HEK293 (cell line): ENCODE measurements at regions not wholly inside any gene's neighbourhood (a gene's known extent, or its start where the extent isn't known, plus 50 kb on each side); places are given as distances from the start of the nearest gene placed in this dataset.

ENCODE experiments used
- CTCF ChIA-PET: fragments of 350-600 bp; formaldehyde crosslinking; extraction: SDS; loops from one replicate; lab custom pipeline; 2021; ENCODE audit warnings: antibody characterized with exemption; lab: Yijun Ruan, JAX
- POLR2A ChIA-PET: fragments of 300-600 bp; formaldehyde crosslinking; extraction: SDS; loops from one replicate; lab custom pipeline; 2020; ENCODE audit warnings: antibody characterized with exemption, inconsistent platforms; lab: Yijun Ruan, JAX
- H3K27ac ChIP-seq: fragments of 200-500 bp; sonication (Bioruptor generic); 2 replicates; pipeline ENCODE4 v1.5.1; 2014; ENCODE audit warnings: low read depth, low read length, control low read depth, inconsistent platforms; ENCODE audit errors: extremely low read depth
- H3K36me3 ChIP-seq, 2 experiments: fragments of 200-500 bp in 1 of 2; sonication (Bioruptor generic) in 1 of 2; 1 replicate in 1 of 2; 2 replicates in 1 of 2; pipeline ENCODE4 v1.5.1; 2014 to 2017; ENCODE audit warnings: inconsistent platforms in 2 of 2, low read length in 2 of 2; ENCODE audit not compliant: control insufficient read depth in 2 of 2, insufficient read depth in 1 of 2
- H3K4me1 ChIP-seq: fragments of 200-500 bp; sonication (Bioruptor generic); 2 replicates; pipeline ENCODE4 v1.5.1; 2014; ENCODE audit warnings: mild to moderate bottlenecking, low read length, inconsistent platforms; ENCODE audit not compliant: control insufficient read depth, insufficient read depth
- H3K4me3 ChIP-seq: 2 replicates; pipeline ENCODE4 v1.5.1; 2011; ENCODE audit warnings: low read depth, mild to moderate bottlenecking, control low read depth, low read length, moderate library complexity
- H3K9me3 ChIP-seq: fragments of 200-500 bp; sonication (Bioruptor generic); 2 replicates; pipeline ENCODE4 v1.5.1; 2014; ENCODE audit warnings: low read depth, low read length, inconsistent platforms; ENCODE audit not compliant: control insufficient read depth, insufficient read depth
- BCL6B ChIP-seq: fragments of 450-650 bp; formaldehyde crosslinking; IDR thresholded peaks from 2 replicates; pipeline ENCODE4 v1.5.1; 2017; ENCODE audit warnings: missing biosample characterization, missing genetic modification characterization
- EGR2 ChIP-seq: fragments of 450-650 bp; formaldehyde crosslinking; IDR thresholded peaks from 2 replicates; pipeline ENCODE4 v1.5.1; 2016; ENCODE audit warnings: low read depth, missing biosample characterization, missing genetic modification characterization
- FEZF1 ChIP-seq: fragments of 450-650 bp; formaldehyde crosslinking; IDR thresholded peaks from 2 replicates; pipeline ENCODE4 v1.5.1; 2016; ENCODE audit warnings: missing biosample characterization, missing genetic modification characterization
- GFI1B ChIP-seq: fragments of 450-650 bp; formaldehyde crosslinking; IDR thresholded peaks from 2 replicates; pipeline ENCODE4 v1.5.1; 2016; ENCODE audit warnings: missing biosample characterization, missing genetic modification characterization
- GLIS1 ChIP-seq: fragments of 450-650 bp; formaldehyde crosslinking; IDR thresholded peaks from 2 replicates; pipeline ENCODE4 v1.5.1; 2016; ENCODE audit warnings: missing biosample characterization, missing genetic modification characterization
- GLIS2 ChIP-seq: fragments of 450-650 bp; formaldehyde crosslinking; IDR thresholded peaks from 2 replicates; pipeline ENCODE4 v1.5.1; 2016; ENCODE audit warnings: missing biosample characterization, missing genetic modification characterization
- HOXD13 ChIP-seq: sonication (generic); formaldehyde crosslinking; IDR thresholded peaks from 2 replicates; pipeline ENCODE4 v1.8.0; 2022; ENCODE audit warnings: missing genetic modification reagents, borderline replicate concordance
- SP7 ChIP-seq: fragments of 450-650 bp; formaldehyde crosslinking; IDR thresholded peaks from 2 replicates; pipeline ENCODE4 v1.5.1; 2016; ENCODE audit warnings: missing biosample characterization, missing genetic modification characterization
- ZFHX2 ChIP-seq: fragments of 450-650 bp; formaldehyde crosslinking; conservative IDR thresholded peaks from 2 replicates; pipeline ENCODE4 v1.5.1; 2016; ENCODE audit warnings: missing biosample characterization, missing genetic modification characterization
- ZNF140 ChIP-seq: fragments of 450-650 bp; formaldehyde crosslinking; IDR thresholded peaks from 2 replicates; pipeline ENCODE4 v1.5.1; 2016; ENCODE audit warnings: missing biosample characterization, missing genetic modification characterization
- ZNF174 ChIP-seq: fragments of 450-650 bp; formaldehyde crosslinking; IDR thresholded peaks from 2 replicates; pipeline ENCODE4 v1.5.0; 2017; ENCODE audit warnings: missing biosample characterization, mild to moderate bottlenecking, missing genetic modification characterization
- ZNF239 ChIP-seq: fragments of 450-650 bp; formaldehyde crosslinking; IDR thresholded peaks from 2 replicates; pipeline ENCODE4 v1.5.1; 2016; ENCODE audit warnings: missing biosample characterization, missing genetic modification characterization
- ZNF292 ChIP-seq: fragments of 450-650 bp; formaldehyde crosslinking; IDR thresholded peaks from 2 replicates; pipeline ENCODE4 v1.5.1; 2016; ENCODE audit warnings: low read depth, missing biosample characterization, missing genetic modification characterization, borderline replicate concordance
- ZNF416 ChIP-seq: fragments of 450-650 bp; formaldehyde crosslinking; IDR thresholded peaks from 2 replicates; pipeline ENCODE4 v1.5.1; 2016; ENCODE audit warnings: missing biosample characterization, missing genetic modification characterization
- ZNF48 ChIP-seq: fragments of 450-650 bp; formaldehyde crosslinking; IDR thresholded peaks from 2 replicates; pipeline ENCODE4 v1.5.1; 2016; ENCODE audit warnings: missing biosample characterization, missing genetic modification characterization
- ZNF561 ChIP-seq: fragments of 450-650 bp; IDR thresholded peaks from 2 replicates; pipeline ENCODE4 v1.5.1; 2018; ENCODE audit warnings: missing biosample characterization, missing genetic modification characterization, borderline replicate concordance
- ZNF600 ChIP-seq: fragments of 450-650 bp; formaldehyde crosslinking; IDR thresholded peaks from 2 replicates; pipeline ENCODE4 v1.5.1; 2016; ENCODE audit warnings: missing biosample characterization, missing genetic modification characterization
- ZNF610 ChIP-seq: fragments of 450-650 bp; formaldehyde crosslinking; IDR thresholded peaks from 2 replicates; pipeline ENCODE4 v1.5.1; 2016; ENCODE audit warnings: missing biosample characterization, missing genetic modification characterization, borderline replicate concordance
- ZNF624 ChIP-seq: fragments of 450-650 bp; formaldehyde crosslinking; IDR thresholded peaks from 2 replicates; pipeline ENCODE4 v1.5.1; 2017; ENCODE audit warnings: missing biosample characterization, missing genetic modification characterization
- ZNF654 ChIP-seq: fragments of 450-650 bp; formaldehyde crosslinking; IDR thresholded peaks from 2 replicates; pipeline ENCODE4 v1.5.1; 2016; ENCODE audit warnings: low read depth, missing biosample characterization, missing genetic modification characterization
- ZNF670 ChIP-seq: fragments of 450-650 bp; formaldehyde crosslinking; IDR thresholded peaks from 2 replicates; pipeline ENCODE4 v1.5.1; 2016; ENCODE audit warnings: missing biosample characterization, missing genetic modification characterization, low read depth
- ZNF692 ChIP-seq: fragments of 450-650 bp; formaldehyde crosslinking; IDR thresholded peaks from 2 replicates; pipeline ENCODE4 v1.5.1; 2016; ENCODE audit warnings: missing biosample characterization, missing genetic modification characterization
- ZNF837 ChIP-seq: fragments of 450-650 bp; formaldehyde crosslinking; IDR thresholded peaks from 2 replicates; pipeline ENCODE4 v1.5.1; 2016; ENCODE audit warnings: missing biosample characterization, missing genetic modification characterization

- TF ChIP-seq BCL6B (tag by site-specific recombination) (no peak), ZNF654 (tag by site-specific recombination) (no peak), ZNF48 (tag by site-specific recombination) (no peak), ZNF561 (tag by site-specific recombination) (no peak), ZNF837 (tag by site-specific recombination) (no peak), GLIS1 (no peak), GLIS2 (no peak)
These were observed 588.7 kb downstream of the CPS1 start (continued) for GRCh38 chr2:211144974-211145665.

- Histone ChIP-seq H3K9me3 (no peaks in the 10 kb centered on the region), H3K27ac (no peak overlapping the region), H3K4me3 (no peak overlapping the region), H3K36me3 (no peaks in the 10 kb centered on the region), H3K4me1 (no peaks in the 10 kb centered on the region)
- POLR2A ChIA-PET = no interaction called here
- CTCF ChIA-PET = interaction anchor here (0.8 kb wide), 1 partner anchor 9 kb away, joined by 3 read pairs; no protein-coding TSS in a partner anchor
- TF ChIP-seq ZNF174 (tag by site-specific recombination) (no peak), ZNF140 (no peak), ZNF670 (no peak), ZNF239 (no peak), ZNF416 (no peak), ZNF624 (tag by site-specific recombination) (no peak), SP7 (tag by site-specific recombination) (no peak), GFI1B (tag by site-specific recombination) (no peak), EGR2 (tag by site-specific recombination) (no peak), ZNF692 (no peak), ZNF292 (tag by site-specific recombination) (no peak), ZFHX2 (tag by site-specific recombination) (no peak), ZNF600 (tag by site-specific recombination) (no peak), FEZF1 (no peak)
These were observed 593.3 kb downstream of the CPS1 start for GRCh38 chr2:211149731-211150130.

GRCh38 chr2:211157211-211157610 lies 600.8 kb downstream of the CPS1 start:
- no peak overlapping the region for H3K27ac ChIP-seq
- no peak overlapping the region for H3K4me3 ChIP-seq
- ChIA-PET POLR2A (no interaction called here), CTCF (interaction anchor here (0.6 to 2.3 kb wide), 20 partner anchors 9 to 961 kb away, joined by 3 to 18 read pairs (median 3); no protein-coding TSS in a partner anchor)
- no peaks in the 10 kb centered on the region for H3K4me1 ChIP-seq
- no peak for TF ChIP-seq ZNF239
- TF ChIP-seq ZNF610 (tag by site-specific recombination) = no peak
- no peak for TF ChIP-seq HOXD13
- no peaks in the 10 kb centered on the region for H3K36me3 ChIP-seq
- H3K9me3 ChIP-seq = no peaks in the 10 kb centered on the region
